ENCODE measurements at regions not wholly inside any gene's neighbourhood (a gene's known extent, or its start where the extent isn't known, plus 50 kb on each side); places are given as distances from the start of the nearest gene placed in this dataset.
"Not testable (repeated sequence)": the region's sequence is repeated elsewhere in the genome, so short reads cannot be mapped to it uniquely, and the experiment has no call there.

GRCh38 chr2:72078773-72079172, 68.9 kb downstream of the CYP26B1 start:
- Mint-ChIP-seq H3K4me3 (no peak overlapping the region), H3K4me1 (no peaks in the 10 kb centered on the region), H3K36me3 (ENCODE audit: low read depth) (peaks cover 2% of the 10 kb centered on the region), H3K27me3 (peaks cover 19% of the 10 kb centered on the region), H3K27ac (no peak overlapping the region)
- DNase-seq, result no peak
- ATAC-seq, result no peak
- H3K9me3 ChIP-seq (ENCODE audit: control insufficient read depth, low read length, poor library complexity, severe bottlenecking), result no peaks in the 10 kb centered on the region

GRCh38 chr2:72077702-72078169, 69.9 kb downstream of the CYP26B1 start:
- DNase-seq (no peak), ATAC-seq (no peak)
- Mint-ChIP-seq H3K4me3 (no peak overlapping the region), H3K27me3 (peaks cover 10% of the 10 kb centered on the region), H3K27ac (no peak overlapping the region), H3K36me3 (ENCODE audit: low read depth) (peaks cover 2% of the 10 kb centered on the region), H3K4me1 (no peaks in the 10 kb centered on the region)
- H3K9me3 ChIP-seq (ENCODE audit: control insufficient read depth, low read length, poor library complexity, severe bottlenecking), result no peaks in the 10 kb centered on the region

GRCh38 chr2:72073373-72073772, 74.3 kb downstream of the CYP26B1 start:
- H3K27me3 Mint-ChIP-seq; H3K4me1 Mint-ChIP-seq; DNase-seq; H3K36me3 Mint-ChIP-seq (ENCODE audit: low read depth); H3K9me3 ChIP-seq (ENCODE audit: control insufficient read depth, low read length, poor library complexity, severe bottlenecking); ATAC-seq; H3K27ac Mint-ChIP-seq; H3K4me3 Mint-ChIP-seq: not testable (repeated sequence)

- H3K36me3 Mint-ChIP-seq (ENCODE audit: low read depth); H3K9me3 ChIP-seq (ENCODE audit: control insufficient read depth, low read length, poor library complexity, severe bottlenecking): not testable (repeated sequence)
- peaks cover 11% of the 10 kb centered on the region for H3K27me3 Mint-ChIP-seq
Measured at GRCh38 chr2:72064197-72064596, 83.5 kb downstream of the CYP26B1 start.

GRCh38 chr2:72062336-72062735, 85.3 kb downstream of the CYP26B1 start:
- Mint-ChIP-seq H3K36me3 (ENCODE audit: low read depth) (peaks cover 3% of the 10 kb centered on the region), H3K27me3 (peaks cover 16% of the 10 kb centered on the region), H3K27ac (no peak overlapping the region), H3K4me3 (no peak overlapping the region), H3K4me1 (no peaks in the 10 kb centered on the region)
- DNase-seq (no peak), ATAC-seq (no peak)
- H3K9me3 ChIP-seq (ENCODE audit: control insufficient read depth, low read length, poor library complexity, severe bottlenecking), result no peaks in the 10 kb centered on the region

More at GRCh38 chr2:72064197-72064596, 83.5 kb downstream of the CYP26B1 start:
- H3K4me1 Mint-ChIP-seq, H3K27ac Mint-ChIP-seq, ATAC-seq, DNase-seq, H3K4me3 Mint-ChIP-seq: not testable (repeated sequence)

GRCh38 chr2:72057308-72057707, 90.4 kb downstream of the CYP26B1 start:
- DNase-seq (no peak), ATAC-seq (no peak)
- Mint-ChIP-seq H3K27ac (no peak overlapping the region), H3K4me1 (no peaks in the 10 kb centered on the region), H3K27me3 (peaks cover 13% of the 10 kb centered on the region), H3K36me3 (ENCODE audit: low read depth) (peaks cover 3% of the 10 kb centered on the region), H3K4me3 (no peak overlapping the region)
- no peaks in the 10 kb centered on the region for H3K9me3 ChIP-seq (ENCODE audit: control insufficient read depth, low read length, poor library complexity, severe bottlenecking)

GRCh38 chr2:72051971-72052505, 95.6 kb downstream of the CYP26B1 start:
- DNase-seq (no peak), ATAC-seq (no peak)
- H3K9me3 ChIP-seq (ENCODE audit: control insufficient read depth, low read length, poor library complexity, severe bottlenecking), result no peaks in the 10 kb centered on the region
- no peaks in the 10 kb centered on the region for H3K4me1 Mint-ChIP-seq
- no peaks in the 10 kb centered on the region for H3K27me3 Mint-ChIP-seq
- H3K27ac Mint-ChIP-seq, result no peak overlapping the region
- H3K36me3 Mint-ChIP-seq (ENCODE audit: low read depth), result no peaks in the 10 kb centered on the region
- H3K4me3 Mint-ChIP-seq, result no peak overlapping the region

GRCh38 chr2:72051204-72051603, 96.5 kb downstream of the CYP26B1 start:
- no peak for ATAC-seq
- Mint-ChIP-seq H3K36me3 (ENCODE audit: low read depth) (no peaks in the 10 kb centered on the region), H3K4me1 (no peaks in the 10 kb centered on the region)

GRCh38 chr2:72050734-72051133, 96.9 kb downstream of the CYP26B1 start:
- no peak for ATAC-seq
- no peaks in the 10 kb centered on the region for H3K9me3 ChIP-seq (ENCODE audit: control insufficient read depth, low read length, poor library complexity, severe bottlenecking)
- H3K36me3 Mint-ChIP-seq (ENCODE audit: low read depth), result no peaks in the 10 kb centered on the region
- DNase-seq, result no peak
- H3K27ac Mint-ChIP-seq, result no peak overlapping the region
- H3K4me3 Mint-ChIP-seq, result no peak overlapping the region
- no peaks in the 10 kb centered on the region for H3K4me1 Mint-ChIP-seq
- H3K27me3 Mint-ChIP-seq, result no peaks in the 10 kb centered on the region

More at GRCh38 chr2:72051204-72051603, 96.5 kb downstream of the CYP26B1 start:
- Mint-ChIP-seq H3K27me3 (no peaks in the 10 kb centered on the region), H3K27ac (no peak overlapping the region), H3K4me3 (no peak overlapping the region)
- H3K9me3 ChIP-seq (ENCODE audit: control insufficient read depth, low read length, poor library complexity, severe bottlenecking), result no peaks in the 10 kb centered on the region
- no peak for DNase-seq

- Mint-ChIP-seq H3K4me1 (no peaks in the 10 kb centered on the region), H3K27me3 (no peaks in the 10 kb centered on the region), H3K36me3 (ENCODE audit: low read depth) (peaks cover 2% of the 10 kb centered on the region), H3K27ac (no peak overlapping the region), H3K4me3 (no peak overlapping the region)
- H3K9me3 ChIP-seq (ENCODE audit: control insufficient read depth, low read length, poor library complexity, severe bottlenecking), result no peaks in the 10 kb centered on the region
- DNase-seq (no peak), ATAC-seq (no peak)
Measured at GRCh38 chr2:72048881-72049477, 98.7 kb downstream of the CYP26B1 start.

- no peak for DNase-seq
- Mint-ChIP-seq H3K27ac (no peak overlapping the region), H3K4me1 (no peaks in the 10 kb centered on the region), H3K4me3 (no peak overlapping the region), H3K27me3 (no peaks in the 10 kb centered on the region), H3K36me3 (ENCODE audit: low read depth) (peaks cover 2% of the 10 kb centered on the region)
- H3K9me3 ChIP-seq (ENCODE audit: control insufficient read depth, low read length, poor library complexity, severe bottlenecking), result no peaks in the 10 kb centered on the region
- no peak for ATAC-seq
Measured at GRCh38 chr2:72043985-72044384, 103.7 kb downstream of the CYP26B1 start.

- H3K4me3 Mint-ChIP-seq, result no peak overlapping the region
- no peaks in the 10 kb centered on the region for H3K9me3 ChIP-seq (ENCODE audit: control insufficient read depth, low read length, poor library complexity, severe bottlenecking)
- peaks cover 2% of the 10 kb centered on the region for H3K36me3 Mint-ChIP-seq (ENCODE audit: low read depth)
- no peaks in the 10 kb centered on the region for H3K4me1 Mint-ChIP-seq
- H3K27ac Mint-ChIP-seq, result no peak overlapping the region
- DNase-seq (no peak), ATAC-seq (no peak)
- no peaks in the 10 kb centered on the region for H3K27me3 Mint-ChIP-seq
Measured at GRCh38 chr2:72041638-72042111, 106.0 kb downstream of the CYP26B1 start.

- DNase-seq (no peak), ATAC-seq (no peak)
- H3K4me3 Mint-ChIP-seq, result no peak overlapping the region
- no peaks in the 10 kb centered on the region for H3K27me3 Mint-ChIP-seq
- H3K9me3 ChIP-seq (ENCODE audit: control insufficient read depth, low read length, poor library complexity, severe bottlenecking), result no peaks in the 10 kb centered on the region
- no peak overlapping the region for H3K27ac Mint-ChIP-seq
- peaks cover 2% of the 10 kb centered on the region for H3K36me3 Mint-ChIP-seq (ENCODE audit: low read depth)
- no peaks in the 10 kb centered on the region for H3K4me1 Mint-ChIP-seq
Measured at GRCh38 chr2:72040629-72041571, 106.8 kb downstream of the CYP26B1 start.
